HCT116 (cell line): ENCODE measurements at regions not wholly inside any gene's neighbourhood (a gene's known extent, or its start where the extent isn't known, plus 50 kb on each side); places are given as distances from the start of the nearest gene placed in this dataset.

Experiments
- ATAC-seq: fragments of 200-7000 bp; cut with Tn5 transposase; 2 replicates; pipeline ENCODE4 v1.9.1; 2020; ENCODE audit warnings: mild to moderate bottlenecking, moderate library complexity
- BruUV-seq: library from RNA; stranded (reverse); fragments of 400-500 nt; replicated peaks from 2 replicates; lab custom pipeline; 2021; lab: Mats Ljungman, UMichigan
- CTCF ChIA-PET: fragments of 300-600 bp; sonication (Branson Sonifier 250); formaldehyde crosslinking; loops from one replicate; lab custom pipeline; 2021; ENCODE audit warnings: antibody characterized with exemption; lab: Charles Lee
- POLR2A ChIA-PET: fragments of 300-600, 350-600 bp; sonication (Branson Sonifier 250); formaldehyde crosslinking; loops from one replicate; lab custom pipeline; 2021; ENCODE audit warnings: antibody characterized with exemption; lab: Charles Lee
- RAD21 ChIA-PET, 2 experiments: fragments of 300-600 bp; sonication (Branson Sonifier 250); formaldehyde crosslinking; loops; one replicate each; lab custom pipeline; 2023; ENCODE audit warnings: low total read pairs in 2 of 2; ENCODE audit not compliant: uncharacterized antibody in 2 of 2, unreplicated experiment in 2 of 2, low non-redundant PET in 1 of 2; lab: Charles Lee
- DNase-seq: peaks from one replicate; pipeline ENCODE4 v3.0.0-alpha.2; 2010; ENCODE audit warnings: low read depth, low spot score
- H2AFZ ChIP-seq: fragments of 200-600 bp; shearing (Covaris generic), sonication (generic); 2 replicates; pipeline ENCODE4 v1.6.1; 2017; ENCODE audit warnings: low read depth, mixed run types, mixed read lengths, antibody characterized with exemption, low read length; ENCODE audit not compliant: poor library complexity, severe bottlenecking
- H3K27ac ChIP-seq: 2 replicates; pipeline ENCODE4 v1.5.1; 2012; ENCODE audit warnings: low read depth, low read length
- H3K27me3 ChIP-seq: fragments of 200-600 bp; sonication (generic); 2 replicates; pipeline ENCODE4 v1.6.1; 2016; ENCODE audit warnings: mixed run types, low read length, mixed read lengths; ENCODE audit not compliant: insufficient read depth
- H3K36me3 ChIP-seq, 2 experiments: fragments of 200-500 bp in 1 of 2; fragments of 200-600 bp in 1 of 2; sonication (Bioruptor generic) in 1 of 2; sonication (generic) in 1 of 2; 2 replicates each; pipeline versions ENCODE4 v1.5.1 to v1.6.1; 2014 to 2016; ENCODE audit warnings: low read length in 2 of 2, inconsistent platforms in 1 of 2, mixed read lengths in 1 of 2, mixed run types in 1 of 2; ENCODE audit not compliant: insufficient read depth in 2 of 2, control insufficient read depth in 1 of 2
- H3K4me1 ChIP-seq, 2 experiments: fragments of 200-600 bp in 1 of 2; sonication (generic) in 1 of 2; 2 replicates each; pipeline versions ENCODE4 v1.5.1 to v1.6.1; 2012 to 2017; ENCODE audit warnings: low read length in 2 of 2, inconsistent platforms in 1 of 2, mild to moderate bottlenecking in 1 of 2, mixed read lengths in 1 of 2, mixed run types in 1 of 2, moderate library complexity in 1 of 2; ENCODE audit not compliant: insufficient read depth in 2 of 2, control insufficient read depth in 1 of 2
- H3K4me2 ChIP-seq: fragments of 200-600 bp; sonication (generic); 2 replicates; pipeline ENCODE4 v1.6.1; 2017; ENCODE audit warnings: mixed run types, low read length, mixed read lengths
- H3K4me3 ChIP-seq, 2 experiments: fragments of 200-600 bp in 1 of 2; sonication (generic) in 1 of 2; replicated peaks in 1 of 2; 2 replicates each; pipeline ENCODE4 v1.5.1; 2011 to 2016; ENCODE audit warnings: low read length in 2 of 2, control low read depth in 1 of 2, low read depth in 1 of 2, mild to moderate bottlenecking in 1 of 2, mixed read lengths in 1 of 2, mixed run types in 1 of 2
- H3K79me2 ChIP-seq: fragments of 200-600 bp; sonication (generic); 2 replicates; pipeline ENCODE4 v1.6.1; 2017; ENCODE audit warnings: mild to moderate bottlenecking, mixed run types, low read length, moderate library complexity, mixed read lengths; ENCODE audit not compliant: insufficient read depth
- H3K9ac ChIP-seq: fragments of 200-600 bp; sonication (generic); 2 replicates; pipeline ENCODE4 v1.6.1; 2016; ENCODE audit warnings: low read length, mixed read lengths
- H3K9me2 ChIP-seq: fragments of 200-600 bp; sonication (generic), shearing (Covaris generic); 2 replicates; pipeline ENCODE4 v1.6.1; 2017; ENCODE audit warnings: mixed run types, mild to moderate bottlenecking, moderate library complexity; ENCODE audit not compliant: insufficient read depth
- H3K9me3 ChIP-seq, 2 experiments: fragments of 200-500 bp in 1 of 2; fragments of 200-600 bp in 1 of 2; sonication (Bioruptor generic) in 1 of 2; sonication (generic) in 1 of 2; 2 replicates each; pipeline ENCODE4 v1.6.1; 2014 to 2017; ENCODE audit warnings: low read length in 2 of 2, mixed read lengths in 2 of 2, inconsistent platforms in 1 of 2, low read depth in 1 of 2, mild to moderate bottlenecking in 1 of 2, mixed run types in 1 of 2, moderate library complexity in 1 of 2; ENCODE audit not compliant: control insufficient read depth in 1 of 2, insufficient read depth in 1 of 2
- H4K20me1 ChIP-seq: fragments of 200-600 bp; sonication (generic), shearing (Covaris generic); 2 replicates; pipeline ENCODE4 v1.6.1; 2017; ENCODE audit warnings: mixed run types, mild to moderate bottlenecking, moderate library complexity; ENCODE audit not compliant: insufficient read depth
- JUND ChIP-seq: IDR thresholded peaks from 2 replicates; pipeline ENCODE4 v1.6.1; 2012
- SP1 ChIP-seq: IDR thresholded peaks from 2 replicates; pipeline ENCODE4 v1.6.1; 2012; ENCODE audit warnings: low read depth
- YY1 ChIP-seq: IDR thresholded peaks from 2 replicates; pipeline ENCODE4 v1.6.1; 2011; ENCODE audit warnings: low read length, low read depth, moderate library complexity, mild to moderate bottlenecking; ENCODE audit not compliant: insufficient replicate concordance; ENCODE audit errors: extremely low read depth
- intact Hi-C: fragments of 100-400 bp; cut with micrococcal nuclease; formaldehyde crosslinking; loops from 2 replicates; pipeline ENCODE4 v1.10.0; 2022

- POLR2A ChIA-PET = no interaction called here
Observed at GRCh38 chr4:37502070-37502469, 184.1 kb downstream of the RELL1 start.

More at GRCh38 chr4:37502070-37502469, 184.1 kb downstream of the RELL1 start:
- ChIA-PET CTCF (no interaction called here), RAD21 (no interaction called here)
- Histone ChIP-seq H3K9ac (no peak overlapping the region), H3K27ac (no peak overlapping the region), H3K9me2 (no peaks in the 10 kb centered on the region), H3K4me3 (no peak overlapping the region), H3K4me1 (no peaks in the 10 kb centered on the region), H4K20me1 (no peaks in the 10 kb centered on the region), H3K79me2 (no peaks in the 10 kb centered on the region), H2AFZ (no peak overlapping the region), H3K4me2 (no peak overlapping the region), H3K36me3 (no peaks in the 10 kb centered on the region), H3K9me3 (no peaks in the 10 kb centered on the region), H3K27me3 (no peaks in the 10 kb centered on the region)
- TF ChIP-seq SP1 (no peak), JUND (no peak), YY1 (no peak)
- no TSS peak for BruUV-seq
- intact Hi-C loops = no loop called here
- DNase-seq (no peak), ATAC-seq (no peak)
